ENCODE measurements at regions not wholly inside any gene's neighbourhood (a gene's known extent, or its start where the extent isn't known, plus 50 kb on each side); places are given as distances from the start of the nearest gene placed in this dataset.

GRCh38 chr17:65287040-65287439, 149.9 kb downstream of the RGS9 start:
- ChIA-PET CTCF (no interaction called here), POLR2A (no interaction called here)

GRCh38 chr17:65283704-65284103, 146.5 kb downstream of the RGS9 start:
- ChIA-PET CTCF (no interaction called here), POLR2A (no interaction called here)

- CTCF ChIA-PET = no interaction called here
- POLR2A ChIA-PET = interaction anchor here (0.7 kb wide), 1 partner anchor 295 kb away, joined by 3 read pairs; no protein-coding TSS in a partner anchor
These were observed 142.3 kb downstream of the RGS9 start for GRCh38 chr17:65279456-65279855.

- POLR2A ChIA-PET = no interaction called here
- CTCF ChIA-PET = no interaction called here
These were observed 141.6 kb downstream of the RGS9 start for GRCh38 chr17:65278820-65279184.

- ChIA-PET CTCF (no interaction called here), POLR2A (no interaction called here)
These were observed 141.1 kb downstream of the RGS9 start for GRCh38 chr17:65278050-65278819.

GRCh38 chr17:65277576-65277975, 140.4 kb downstream of the RGS9 start:
- ChIA-PET CTCF (no interaction called here), POLR2A (no interaction called here)

Measured in activated CD8-positive, alpha-beta memory T cell treated with anti-CD3 and anti-CD28 coated beads for 36 hours (primary cell).